Tibial artery (tissue), 4 donors: ENCODE measurements at regions not wholly inside any gene's neighbourhood (a gene's known extent, or its start where the extent isn't known, plus 50 kb on each side); places are given as distances from the start of the nearest gene placed in this dataset.
"Not testable (repeated sequence)": the region's sequence is repeated elsewhere in the genome, so short reads cannot be mapped to it uniquely, and the experiment has no call there.

Source experiments
- DNase-seq, 2 donors: peaks; one replicate each; pipeline ENCODE4 v3.0.0-alpha.2; 2019
- H3K27ac ChIP-seq, 2 donors: fragments of 200-600 bp; sonication (generic) in 1 of 2; 1 replicate in 1 of 2; 2 replicates in 1 of 2; pipeline ENCODE4 v1.5.1; 2018 to 2019; ENCODE audit warnings: mild to moderate bottlenecking in 1 of 2
- H3K27me3 ChIP-seq, 2 donors: fragments of 200-600 bp; sonication (generic) in 1 of 2; one replicate each; pipeline versions ENCODE4 v1.5.1 to v1.6.0; 2016 to 2019
- H3K36me3 ChIP-seq, 3 donors: fragments of 200-600 bp; sonication (generic) in 2 of 3; one replicate each; pipeline ENCODE4 v1.5.1; 2016 to 2019; ENCODE audit warnings: mild to moderate bottlenecking in 2 of 3
- H3K4me1 ChIP-seq, 4 donors: fragments of 200-600 bp; sonication (generic) in 2 of 4; 1 replicate in 3 of 4; 2 replicates in 1 of 4; pipeline ENCODE4 v1.5.1; 2016 to 2019
- H3K4me3 ChIP-seq, 2 donors: fragments of 200-600 bp; sonication (generic) in 1 of 2; 1 replicate in 1 of 2; 2 replicates in 1 of 2; pipeline ENCODE4 v1.5.1; 2018 to 2019; ENCODE audit warnings: mild to moderate bottlenecking in 2 of 2
- H3K9me3 ChIP-seq, 3 donors: fragments of 200-600 bp; sonication (generic) in 1 of 3; one replicate each; pipeline ENCODE4 v1.5.1; 2016 to 2019
- CTCF ChIP-seq, 2 experiments: fragments of 200-600 bp in 1 of 2; fragments of 450-650 bp in 1 of 2; IDR thresholded peaks; one replicate each; pipeline ENCODE4 v1.5.1; 2017 to 2019; ENCODE audit warnings: antibody characterized with exemption in 2 of 2, mild to moderate bottlenecking in 1 of 2, moderate library complexity in 1 of 2
- intact Hi-C: fragments of 100-400 bp; cut with DNase I; formaldehyde crosslinking; loops from one replicate; pipeline ENCODE4 v1.15.0; 2023; ENCODE audit warnings: low total_unique reads

DNA sequence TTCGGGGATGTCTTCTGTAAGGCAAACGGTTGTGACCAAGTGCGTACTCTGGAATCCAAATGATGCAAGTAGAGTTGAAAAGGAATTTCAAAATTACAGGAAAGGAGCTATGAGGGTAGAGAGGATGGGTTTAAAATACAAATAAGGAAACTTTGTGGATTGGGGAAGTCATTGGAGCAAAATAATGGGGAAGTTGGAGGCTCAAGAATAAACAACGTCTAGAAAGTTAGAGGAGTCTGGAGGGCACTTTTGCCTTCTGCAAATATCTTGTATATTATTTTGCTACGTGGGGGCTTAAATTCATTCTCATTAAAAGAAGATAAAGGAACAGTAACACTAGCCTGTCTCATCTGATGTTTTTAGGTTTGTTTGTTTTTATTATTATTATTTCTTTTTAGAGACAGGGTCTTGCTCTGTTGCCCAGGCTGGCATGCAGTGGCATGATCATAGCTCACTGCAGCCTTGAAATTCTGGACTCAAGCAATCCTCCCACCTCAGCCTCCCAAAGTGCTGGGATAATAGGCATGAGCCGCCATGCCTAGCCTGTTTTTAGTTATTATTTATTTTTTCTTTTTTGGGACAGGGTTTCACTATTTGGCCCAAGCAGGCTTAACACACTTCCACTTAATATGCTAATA, 55.0 kb upstream of the TNFAIP3 start:
- intact Hi-C loops = no loop called here
- no peaks in the 10 kb centered on the region for H3K9me3 ChIP-seq
- peaks cover 0 to 10% (median 2%) of the 10 kb centered on the region in 4 donors for H3K4me1 ChIP-seq
- no peak overlapping the region for H3K4me3 ChIP-seq
- no peak for DNase-seq
- TF ChIP-seq CTCF (IDR thresholded peaks at IDR 0.05) = no peak
- H3K36me3 ChIP-seq = no peaks in the 10 kb centered on the region
- no peak overlapping the region for H3K27ac ChIP-seq
- no peaks in the 10 kb centered on the region for H3K27me3 ChIP-seq

- no peak overlapping the region for H3K27ac ChIP-seq
These were observed 53.6 kb upstream of the TNFAIP3 start for GRCh38 chr6:137813308-137813970.

DNA sequence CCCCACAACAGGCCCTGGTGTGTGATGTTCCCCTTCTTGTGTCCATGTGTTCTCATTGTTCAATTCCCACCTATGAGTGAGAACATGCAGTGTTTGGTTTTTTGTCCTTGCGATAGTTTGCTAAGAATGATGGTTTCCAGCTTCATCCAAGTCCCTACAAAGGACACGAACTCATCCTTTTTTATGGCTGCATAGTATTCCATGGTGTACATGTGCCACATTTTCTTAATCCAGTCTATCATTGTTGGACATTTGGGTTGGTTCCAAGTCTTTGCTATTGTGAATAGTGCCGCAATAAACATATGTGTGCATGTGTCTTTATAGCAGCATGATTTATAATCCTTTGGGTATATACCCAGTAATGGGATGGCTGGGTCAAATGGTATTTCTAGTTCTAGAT, 53.0 kb upstream of the TNFAIP3 start:
- H3K4me1 ChIP-seq, H3K27ac ChIP-seq, DNase-seq, H3K27me3 ChIP-seq, intact Hi-C loops, H3K4me3 ChIP-seq, H3K36me3 ChIP-seq, H3K9me3 ChIP-seq: not testable (repeated sequence)

More at GRCh38 chr6:137813308-137813970, 53.6 kb upstream of the TNFAIP3 start:
- TF ChIP-seq CTCF (IDR thresholded peaks at IDR 0.05) = no peak
- no peak overlapping the region for H3K4me3 ChIP-seq
- H3K27me3 ChIP-seq = no peaks in the 10 kb centered on the region
- no peak for DNase-seq
- no peaks in the 10 kb centered on the region for H3K9me3 ChIP-seq
- H3K36me3 ChIP-seq = no peaks in the 10 kb centered on the region
- intact Hi-C loops = no loop called here
- peaks cover 0 to 10% (median 2%) of the 10 kb centered on the region in 4 donors for H3K4me1 ChIP-seq

DNA sequence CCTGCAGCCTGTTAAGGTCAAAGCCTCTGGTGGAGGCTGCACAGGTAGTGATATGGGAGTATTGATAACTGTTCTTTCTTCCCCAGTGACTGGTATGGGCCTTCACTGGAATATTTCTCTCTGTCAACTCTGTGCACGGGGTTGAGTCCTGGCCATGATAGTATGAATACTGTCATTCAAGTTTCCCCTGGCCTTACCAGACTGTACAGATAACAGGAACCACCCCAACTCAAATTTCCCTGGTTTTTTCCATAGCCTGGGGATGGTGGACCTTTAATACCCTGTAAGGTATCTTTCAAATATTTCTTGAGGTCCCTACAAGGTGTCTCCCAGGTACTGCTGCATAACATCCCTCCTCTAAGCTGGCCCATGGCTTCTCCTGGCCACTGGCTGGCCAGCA, 51.4 kb upstream of the TNFAIP3 start:
- no peaks in the 10 kb centered on the region for H3K36me3 ChIP-seq
- intact Hi-C loops = no loop called here
- DNase-seq = no peak
- H3K27ac ChIP-seq = no peak overlapping the region
- no peaks in the 10 kb centered on the region for H3K27me3 ChIP-seq
- no peak overlapping the region for H3K4me3 ChIP-seq
- peaks cover 0 to 10% (median 2%) of the 10 kb centered on the region in 4 donors for H3K4me1 ChIP-seq
- no peaks in the 10 kb centered on the region for H3K9me3 ChIP-seq
- TF ChIP-seq CTCF (IDR thresholded peaks at IDR 0.05) = no peak

DNA sequence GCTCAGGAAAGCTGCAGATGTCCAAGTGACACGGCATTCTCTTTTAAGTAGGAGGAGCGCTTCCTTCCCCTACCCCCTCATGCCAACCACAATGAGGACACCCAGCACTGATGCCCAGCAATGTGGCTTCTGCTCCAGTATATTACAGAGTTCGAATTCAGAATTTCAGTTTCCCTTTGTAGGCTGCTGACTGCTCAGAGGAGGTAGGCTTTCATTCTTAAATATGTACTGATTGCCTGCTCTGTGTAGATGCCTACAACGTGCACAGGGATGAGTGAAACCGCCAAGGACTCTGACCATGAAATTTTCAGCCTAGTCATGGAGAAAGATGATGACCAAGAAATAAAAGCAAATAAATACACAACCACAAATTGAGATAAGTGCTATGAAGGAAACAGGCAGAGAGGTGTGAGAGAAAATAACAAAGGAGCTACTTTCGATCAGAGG, 50.9 kb upstream of the TNFAIP3 start:
- Histone ChIP-seq H3K4me3 (no peak overlapping the region), H3K27me3 (no peaks in the 10 kb centered on the region), H3K4me1 (peaks cover 0 to 7% (median 2%) of the 10 kb centered on the region in 4 donors), H3K36me3 (no peaks in the 10 kb centered on the region), H3K27ac (no peak overlapping the region), H3K9me3 (no peaks in the 10 kb centered on the region)
- TF ChIP-seq CTCF (IDR thresholded peaks at IDR 0.05) = no peak
- intact Hi-C loops = no loop called here
- peak in 1 of 2 donors; percentile 25 for DNase-seq
